GM18498 (cell line): ENCODE measurements at regions not wholly inside any gene's neighbourhood (a gene's known extent, or its start where the extent isn't known, plus 50 kb on each side); places are given as distances from the start of the nearest gene placed in this dataset.

Experiments used
- ATAC-seq: cut with Tn5 transposase; IDR thresholded peaks from one replicate; pipeline ENCODE4 v1.9.1; 2021; ENCODE audit warnings: mild to moderate bottlenecking, moderate library complexity; ENCODE audit not compliant: unreplicated experiment

GRCh38 chr7:155882596-155882995, 70.3 kb upstream of the SHH start:
- ATAC-seq = no peak

GRCh38 chr7:155881471-155882350, 69.4 kb upstream of the SHH start:
- ATAC-seq = no peak

- ATAC-seq = no peak
Measured at GRCh38 chr7:155880721-155881120, 68.5 kb upstream of the SHH start.

- ATAC-seq = no peak
Measured at GRCh38 chr7:155879592-155879991, 67.3 kb upstream of the SHH start.

GRCh38 chr7:155878674-155879073, 66.4 kb upstream of the SHH start:
- no peak for ATAC-seq

- ATAC-seq = no peak
Measured at GRCh38 chr7:155878250-155878649, 66.0 kb upstream of the SHH start.

- no peak for ATAC-seq
Measured at GRCh38 chr7:155877167-155877566, 64.9 kb upstream of the SHH start.

- ATAC-seq = no peak
Measured at GRCh38 chr7:155874411-155874810, 62.1 kb upstream of the SHH start.

- ATAC-seq = no peak
Measured at GRCh38 chr7:155874010-155874409, 61.7 kb upstream of the SHH start.

GRCh38 chr7:155872678-155873369, 60.6 kb upstream of the SHH start:
- no peak for ATAC-seq

- ATAC-seq = no peak
Measured at GRCh38 chr7:155871211-155871610, 58.9 kb upstream of the SHH start.

- ATAC-seq = no peak
Measured at GRCh38 chr7:155870334-155871180, 58.3 kb upstream of the SHH start.

GRCh38 chr7:155869784-155870076, 57.5 kb upstream of the SHH start:
- no peak for ATAC-seq

- ATAC-seq = no peak
Measured at GRCh38 chr7:155868955-155869783, 56.9 kb upstream of the SHH start.

GRCh38 chr7:155867734-155868400, 55.6 kb upstream of the SHH start:
- ATAC-seq = no peak

- ATAC-seq = no peak
Measured at GRCh38 chr7:155867280-155867679, 55.0 kb upstream of the SHH start.

- no peak for ATAC-seq
Measured at GRCh38 chr7:155865830-155866525, 53.7 kb upstream of the SHH start.

GRCh38 chr7:155864991-155865690, 52.9 kb upstream of the SHH start:
- ATAC-seq = no peak
